ENCODE measurements at regions not wholly inside any gene's neighbourhood (a gene's known extent, or its start where the extent isn't known, plus 50 kb on each side); places are given as distances from the start of the nearest gene placed in this dataset.

DNA sequence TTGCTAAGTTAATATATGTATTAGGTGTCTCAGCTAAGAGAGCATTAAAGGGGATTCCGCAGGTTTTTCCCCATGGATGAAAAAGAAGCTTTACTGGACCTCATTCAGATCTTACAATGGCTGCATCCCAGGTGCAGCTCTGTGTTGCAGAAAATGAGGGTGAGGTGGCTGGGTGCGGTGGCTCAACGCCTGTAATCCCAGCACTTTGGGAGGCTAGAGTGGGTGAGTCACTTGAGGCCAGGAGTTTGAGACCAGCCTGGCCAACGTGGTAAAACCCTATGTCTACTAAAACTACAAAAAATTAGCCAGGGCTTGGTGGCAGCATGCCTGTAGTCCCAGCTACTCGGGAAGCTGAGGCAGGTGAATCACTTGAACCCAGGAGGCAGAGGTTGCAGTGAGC lies 58.5 kb upstream of the MORC3 start:
- no peaks in the 10 kb centered on the region for H3K27me3 ChIP-seq (ENCODE audit: insufficient read depth, low read length)
- RAD21 ChIA-PET (ENCODE audit: low non-redundant PET in 1 of 2, low total read pairs in 2 of 2, uncharacterized antibody in 2 of 2, unreplicated experiment in 2 of 2), result no interaction called here
- DNase-seq (ENCODE audit: low read depth, low spot score) (no peak), ATAC-seq (no peak)
- no peaks in the 10 kb centered on the region for H4K20me1 ChIP-seq (ENCODE audit: insufficient read depth)
- no peak overlapping the region for H2AFZ ChIP-seq (ENCODE audit: low read depth, low read length, poor library complexity, severe bottlenecking)
- H3K4me2 ChIP-seq (ENCODE audit: low read length), result no peak overlapping the region
- no peaks in the 10 kb centered on the region for H3K79me2 ChIP-seq (ENCODE audit: insufficient read depth, low read length)
- no TSS peak for BruUV-seq (replicated peaks)
- H3K4me1 ChIP-seq (ENCODE audit: control insufficient read depth in 1 of 2, insufficient read depth in 2 of 2, low read length in 2 of 2), result peaks cover 0 to 3% of the 10 kb centered on the region in 2 experiments; a peak in 1 of 4 replicates
- no peak for TF ChIP-seq FOSL1 (IDR thresholded peaks at IDR 0.05; ENCODE audit: low read depth)
- TF ChIP-seq ELF1 (IDR thresholded peaks at IDR 0.05; ENCODE audit: borderline replicate concordance, low read depth), result no peak
- no peak for TF ChIP-seq EZH2phosphoT487 (IDR thresholded peaks at IDR 0.05; ENCODE audit: borderline replicate concordance)
- no peak for TF ChIP-seq CBX3 (IDR thresholded peaks at IDR 0.05; ENCODE audit: low read depth)
- TF ChIP-seq YY1 (IDR thresholded peaks at IDR 0.05; ENCODE audit: extremely low read depth, insufficient replicate concordance, low read depth, low read length), result no peak
- TF ChIP-seq POLR2AphosphoS5 (IDR thresholded peaks at IDR 0.05; ENCODE audit: low read depth, low read length), result no peak
- TF ChIP-seq, protein P1, sequence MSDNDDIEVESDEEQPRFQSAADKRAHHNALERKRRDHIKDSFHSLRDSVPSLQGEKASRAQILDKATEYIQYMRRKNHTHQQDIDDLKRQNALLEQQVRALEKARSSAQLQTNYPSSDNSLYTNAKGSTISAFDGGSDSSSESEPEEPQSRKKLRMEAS (IDR thresholded peaks at IDR 0.05), result no peak
- TF ChIP-seq, protein P2, sequence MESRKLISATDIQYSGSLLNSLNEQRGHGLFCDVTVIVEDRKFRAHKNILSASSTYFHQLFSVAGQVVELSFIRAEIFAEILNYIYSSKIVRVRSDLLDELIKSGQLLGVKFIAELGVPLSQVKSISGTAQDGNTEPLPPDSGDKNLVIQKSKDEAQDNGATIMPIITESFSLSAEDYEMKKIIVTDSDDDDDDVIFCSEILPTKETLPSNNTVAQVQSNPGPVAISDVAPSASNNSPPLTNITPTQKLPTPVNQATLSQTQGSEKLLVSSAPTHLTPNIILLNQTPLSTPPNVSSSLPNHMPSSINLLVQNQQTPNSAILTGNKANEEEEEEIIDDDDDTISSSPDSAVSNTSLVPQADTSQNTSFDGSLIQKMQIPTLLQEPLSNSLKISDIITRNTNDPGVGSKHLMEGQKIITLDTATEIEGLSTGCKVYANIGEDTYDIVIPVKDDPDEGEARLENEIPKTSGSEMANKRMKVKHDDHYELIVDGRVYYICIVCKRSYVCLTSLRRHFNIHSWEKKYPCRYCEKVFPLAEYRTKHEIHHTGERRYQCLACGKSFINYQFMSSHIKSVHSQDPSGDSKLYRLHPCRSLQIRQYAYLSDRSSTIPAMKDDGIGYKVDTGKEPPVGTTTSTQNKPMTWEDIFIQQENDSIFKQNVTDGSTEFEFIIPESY (IDR thresholded peaks at IDR 0.05; ENCODE audit: extremely low read depth, insufficient replicate concordance, low read length), result no peak
- no peak for TF ChIP-seq TCF7L2 (IDR thresholded peaks at IDR 0.05; ENCODE audit: borderline replicate concordance, extremely low read depth, insufficient read depth, insufficient read length)
- TF ChIP-seq, protein P3, sequence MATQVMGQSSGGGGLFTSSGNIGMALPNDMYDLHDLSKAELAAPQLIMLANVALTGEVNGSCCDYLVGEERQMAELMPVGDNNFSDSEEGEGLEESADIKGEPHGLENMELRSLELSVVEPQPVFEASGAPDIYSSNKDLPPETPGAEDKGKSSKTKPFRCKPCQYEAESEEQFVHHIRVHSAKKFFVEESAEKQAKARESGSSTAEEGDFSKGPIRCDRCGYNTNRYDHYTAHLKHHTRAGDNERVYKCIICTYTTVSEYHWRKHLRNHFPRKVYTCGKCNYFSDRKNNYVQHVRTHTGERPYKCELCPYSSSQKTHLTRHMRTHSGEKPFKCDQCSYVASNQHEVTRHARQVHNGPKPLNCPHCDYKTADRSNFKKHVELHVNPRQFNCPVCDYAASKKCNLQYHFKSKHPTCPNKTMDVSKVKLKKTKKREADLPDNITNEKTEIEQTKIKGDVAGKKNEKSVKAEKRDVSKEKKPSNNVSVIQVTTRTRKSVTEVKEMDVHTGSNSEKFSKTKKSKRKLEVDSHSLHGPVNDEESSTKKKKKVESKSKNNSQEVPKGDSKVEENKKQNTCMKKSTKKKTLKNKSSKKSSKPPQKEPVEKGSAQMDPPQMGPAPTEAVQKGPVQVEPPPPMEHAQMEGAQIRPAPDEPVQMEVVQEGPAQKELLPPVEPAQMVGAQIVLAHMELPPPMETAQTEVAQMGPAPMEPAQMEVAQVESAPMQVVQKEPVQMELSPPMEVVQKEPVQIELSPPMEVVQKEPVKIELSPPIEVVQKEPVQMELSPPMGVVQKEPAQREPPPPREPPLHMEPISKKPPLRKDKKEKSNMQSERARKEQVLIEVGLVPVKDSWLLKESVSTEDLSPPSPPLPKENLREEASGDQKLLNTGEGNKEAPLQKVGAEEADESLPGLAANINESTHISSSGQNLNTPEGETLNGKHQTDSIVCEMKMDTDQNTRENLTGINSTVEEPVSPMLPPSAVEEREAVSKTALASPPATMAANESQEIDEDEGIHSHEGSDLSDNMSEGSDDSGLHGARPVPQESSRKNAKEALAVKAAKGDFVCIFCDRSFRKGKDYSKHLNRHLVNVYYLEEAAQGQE (IDR thresholded peaks at IDR 0.05; ENCODE audit: low read depth), result no peak
- TF ChIP-seq JUND (IDR thresholded peaks at IDR 0.05), result no peak
- no peak for TF ChIP-seq CTCF (IDR thresholded peaks at IDR 0.05 in 2 of 3, conservative IDR thresholded peaks at IDR 0.05 in 1 of 3; ENCODE audit: borderline replicate concordance in 1 of 3, insufficient read depth in 1 of 3, low read depth in 2 of 3, low read length in 2 of 3)
- no peak for TF ChIP-seq CEBPB (IDR thresholded peaks at IDR 0.05; ENCODE audit: low read depth)
- TF ChIP-seq EZH2 (IDR thresholded peaks at IDR 0.05), result no peak
- no peak for TF ChIP-seq SIN3A (IDR thresholded peaks at IDR 0.05; ENCODE audit: low read depth)
- TF ChIP-seq POLR2A (IDR thresholded peaks at IDR 0.05; ENCODE audit: borderline replicate concordance, extremely low read depth, insufficient read depth, insufficient read length), result no peak
- TF ChIP-seq ZFX (IDR thresholded peaks at IDR 0.05), result no peak
- TF ChIP-seq EGR1 (IDR thresholded peaks at IDR 0.05; ENCODE audit: low read depth), result no peak
- POLR2A ChIA-PET, result no interaction called here
- H3K27ac ChIP-seq (ENCODE audit: low read depth, low read length), result no peak overlapping the region
- intact Hi-C loops (cut with micrococcal nuclease), result no loop called here
- H3K9me3 ChIP-seq (ENCODE audit: control insufficient read depth in 1 of 2, insufficient read depth in 1 of 2, low read depth in 1 of 2, low read length in 2 of 2), result no peaks in the 10 kb centered on the region
- no peak overlapping the region for H3K4me3 ChIP-seq (replicated peaks in 1 of 2; ENCODE audit: low read depth in 1 of 2, low read length in 2 of 2)
- no peaks in the 10 kb centered on the region for H3K9me2 ChIP-seq (ENCODE audit: insufficient read depth)
- CTCF ChIA-PET, result no interaction called here
- peaks cover 3 to 5% of the 10 kb centered on the region in 2 experiments; a peak in 1 of 4 replicates for H3K36me3 ChIP-seq (ENCODE audit: control insufficient read depth in 1 of 2, insufficient read depth in 2 of 2, low read length in 2 of 2)
- no peak overlapping the region for H3K9ac ChIP-seq (ENCODE audit: low read length)
